ENCODE measurements at regions not wholly inside any gene's neighbourhood (a gene's known extent, or its start where the extent isn't known, plus 50 kb on each side); places are given as distances from the start of the nearest gene placed in this dataset.
"Not testable (repeated sequence)": the region's sequence is repeated elsewhere in the genome, so short reads cannot be mapped to it uniquely, and the experiment has no call there.

GRCh38 chr3:178363048-178363447 lies 173.2 kb upstream of the KCNMB2 start:
- TF ChIP-seq CTCF (IDR thresholded peaks at IDR 0.05); EZH2 (IDR thresholded peaks at IDR 0.05; ENCODE audit: borderline replicate concordance, insufficient read depth, low read depth, low read length, poor library complexity, severe bottlenecking): not testable (repeated sequence)
